GM18499 (cell line): ENCODE measurements at regions not wholly inside any gene's neighbourhood (a gene's known extent, or its start where the extent isn't known, plus 50 kb on each side); places are given as distances from the start of the nearest gene placed in this dataset.

Source experiments
- ATAC-seq: cut with Tn5 transposase; IDR thresholded peaks from one replicate; pipeline ENCODE4 v1.9.1; 2021; ENCODE audit warnings: moderate number of reproducible peaks; ENCODE audit not compliant: insufficient read depth, unreplicated experiment

DNA sequence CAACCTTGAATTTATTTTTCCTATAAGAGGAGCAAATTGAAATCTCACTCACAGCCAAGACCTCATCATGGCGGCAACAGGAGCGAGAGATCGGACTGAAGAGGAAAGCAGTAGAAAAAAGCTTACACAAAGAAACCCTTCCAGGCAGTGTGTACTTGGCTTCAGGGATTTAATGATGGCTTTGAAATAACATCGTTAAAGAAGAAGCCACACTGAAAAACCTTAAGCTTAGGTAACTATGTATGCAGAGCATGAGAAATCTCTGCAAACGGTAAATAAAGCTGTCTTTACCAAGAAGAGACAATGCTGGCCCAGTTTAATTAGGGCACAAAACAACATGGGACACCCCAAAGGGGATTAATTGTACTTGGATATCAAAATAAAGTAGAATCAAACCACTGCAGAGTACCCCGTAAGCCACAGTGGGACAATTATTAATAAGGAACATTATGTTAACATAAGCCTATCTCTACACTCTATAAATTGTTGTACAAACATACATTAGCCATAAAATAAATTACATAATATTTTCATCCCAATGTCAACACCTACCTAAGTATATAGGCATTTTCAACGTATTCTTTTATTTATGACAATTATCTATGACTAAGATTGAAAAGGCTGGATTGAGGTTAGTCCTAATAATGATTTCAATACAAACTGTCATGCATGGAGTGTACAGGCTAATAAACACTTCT lies 360.2 kb upstream of the CHRM3 start:
- no peak for ATAC-seq

DNA sequence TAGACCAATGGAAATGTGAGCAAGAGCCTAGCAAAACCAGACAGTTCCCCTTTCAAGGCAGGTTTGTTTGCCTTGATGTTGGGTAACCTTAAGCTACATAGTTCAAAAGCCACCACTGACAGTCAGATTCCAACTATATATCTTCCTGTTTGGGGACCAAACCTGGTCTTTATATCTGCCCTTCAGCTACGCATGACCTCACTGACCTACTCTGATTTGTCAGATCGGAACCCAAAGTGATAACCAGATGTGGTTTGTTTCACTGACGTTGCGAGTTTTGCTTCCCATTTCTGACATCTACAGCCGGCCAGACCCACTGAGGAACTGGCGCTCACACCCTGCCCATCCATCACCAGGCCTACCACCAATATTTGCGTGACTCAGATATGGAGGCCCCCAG lies 361.1 kb upstream of the CHRM3 start:
- ATAC-seq = no peak

DNA sequence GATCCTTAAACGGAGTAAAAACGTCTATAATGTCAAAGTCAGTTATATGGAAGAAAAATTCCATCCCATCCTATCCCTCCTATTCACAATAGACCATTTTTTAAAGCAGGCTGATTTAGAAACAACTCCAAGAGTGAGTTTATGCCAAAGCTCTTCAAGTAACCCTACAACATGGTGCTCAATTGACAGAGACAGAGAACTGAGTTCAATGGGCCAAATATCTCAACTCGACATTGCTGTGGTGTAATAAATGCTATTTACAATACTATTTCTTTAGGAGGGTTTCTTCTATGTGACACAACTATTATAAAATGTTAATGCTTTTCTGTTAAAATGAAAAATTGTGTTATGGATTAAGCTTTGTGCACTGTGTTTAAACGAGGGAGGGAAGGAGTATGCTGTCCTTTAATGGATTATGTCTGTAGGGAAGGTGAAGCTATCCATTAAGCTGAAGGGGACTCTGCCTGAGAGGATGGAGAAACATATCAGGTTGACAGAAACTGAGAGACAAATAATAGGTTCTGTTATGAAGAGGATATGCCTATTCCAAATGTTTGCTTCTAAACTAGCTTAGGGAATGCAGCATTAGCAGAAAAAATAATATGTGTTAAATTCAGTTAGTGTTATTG lies 362.5 kb upstream of the CHRM3 start:
- no peak for ATAC-seq

DNA sequence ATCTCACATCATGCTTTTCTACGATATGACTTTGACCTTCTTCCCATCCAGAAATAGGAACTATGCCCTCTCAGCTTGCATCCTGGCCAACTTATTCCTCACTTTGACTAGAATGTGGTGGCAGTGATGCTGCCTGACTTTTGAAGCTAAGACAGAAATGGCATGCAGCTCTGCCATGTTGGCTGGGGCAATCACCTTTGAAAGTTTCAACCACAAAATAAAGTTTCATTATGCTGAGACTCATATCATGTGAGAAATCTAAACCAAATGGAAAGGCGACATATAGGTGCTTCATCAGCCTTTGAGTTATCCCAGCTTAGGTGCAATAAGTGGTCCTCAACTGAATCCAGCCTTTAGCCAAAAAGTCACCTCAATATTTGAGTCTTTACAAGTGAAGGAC lies 370.0 kb upstream of the CHRM3 start:
- ATAC-seq = no peak

DNA sequence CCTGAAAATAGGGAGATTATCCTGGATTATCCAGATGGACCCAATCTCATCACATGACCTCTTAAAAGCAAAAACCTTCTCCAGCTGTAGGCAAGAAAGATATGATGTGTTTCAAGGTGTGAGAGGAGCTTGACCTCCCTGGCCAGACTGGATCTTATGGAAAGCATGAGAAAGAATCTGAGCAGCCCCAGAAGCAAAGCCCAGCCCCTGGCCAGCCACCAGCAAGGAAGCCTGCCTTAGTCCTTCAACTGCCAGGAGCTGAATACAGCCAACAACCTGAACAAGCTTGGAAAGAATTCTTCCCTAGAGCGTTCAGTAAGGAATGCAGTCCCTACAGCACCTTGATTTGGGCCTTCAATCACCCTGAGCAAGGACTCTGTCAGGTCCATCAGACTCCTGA lies 375.0 kb upstream of the CHRM3 start:
- no peak for ATAC-seq

DNA sequence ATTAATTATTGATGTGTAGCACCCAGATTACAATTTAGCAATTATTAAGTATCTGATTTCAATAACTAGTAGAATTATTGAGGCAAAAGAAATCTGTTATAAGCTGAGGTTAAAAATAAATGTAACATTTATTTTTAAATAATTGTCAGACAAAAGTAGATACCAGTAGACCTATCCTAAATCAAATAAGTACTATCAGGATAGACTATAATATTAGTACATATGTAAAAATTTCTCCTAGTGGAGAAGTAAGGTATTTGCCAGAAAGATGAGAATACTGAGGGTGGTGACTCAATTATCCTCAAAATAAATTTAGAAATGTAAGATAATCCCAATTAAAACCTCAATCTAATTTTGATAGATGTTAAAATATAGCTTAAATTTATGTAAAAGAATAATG lies 377.8 kb upstream of the CHRM3 start:
- ATAC-seq = no peak

DNA sequence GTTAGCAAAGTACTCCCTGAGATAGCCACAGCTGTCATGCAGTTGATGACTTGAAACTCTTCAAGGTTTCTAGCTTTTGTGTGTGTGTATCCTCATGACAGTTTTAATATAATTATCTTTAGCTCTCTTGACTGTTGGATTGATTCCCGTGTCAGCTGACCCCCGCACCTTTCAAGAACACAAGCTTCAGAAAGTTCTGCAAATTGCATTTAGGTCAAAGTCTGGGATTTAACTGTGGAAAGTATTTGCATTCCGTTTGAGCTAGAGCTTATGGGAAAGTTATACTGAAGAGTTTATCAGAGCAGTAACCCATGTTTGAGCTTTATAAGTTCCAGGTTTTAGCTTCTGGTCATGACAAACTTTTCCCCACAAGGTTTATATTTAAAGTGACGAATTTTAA lies 380.1 kb upstream of the CHRM3 start:
- ATAC-seq = no peak

DNA sequence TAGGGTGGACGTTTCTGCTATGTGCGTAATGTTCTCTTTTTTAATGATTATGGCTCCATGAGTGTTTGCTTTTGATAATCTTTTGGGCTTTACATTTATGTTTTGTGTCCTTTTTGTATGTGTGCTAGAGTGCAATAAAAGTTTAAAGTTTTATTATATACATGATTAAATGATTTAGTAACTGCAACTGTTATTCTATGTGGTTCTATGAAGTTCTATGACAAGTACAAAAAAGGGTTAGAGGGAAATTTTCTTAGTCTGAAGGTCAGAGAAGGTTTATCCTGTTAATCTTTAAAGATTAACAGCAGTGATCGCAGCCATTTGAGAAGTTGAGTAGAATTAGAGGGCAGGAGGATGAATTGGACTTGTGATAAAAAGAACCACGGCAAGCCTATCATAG lies 386.4 kb upstream of the CHRM3 start:
- no peak for ATAC-seq

DNA sequence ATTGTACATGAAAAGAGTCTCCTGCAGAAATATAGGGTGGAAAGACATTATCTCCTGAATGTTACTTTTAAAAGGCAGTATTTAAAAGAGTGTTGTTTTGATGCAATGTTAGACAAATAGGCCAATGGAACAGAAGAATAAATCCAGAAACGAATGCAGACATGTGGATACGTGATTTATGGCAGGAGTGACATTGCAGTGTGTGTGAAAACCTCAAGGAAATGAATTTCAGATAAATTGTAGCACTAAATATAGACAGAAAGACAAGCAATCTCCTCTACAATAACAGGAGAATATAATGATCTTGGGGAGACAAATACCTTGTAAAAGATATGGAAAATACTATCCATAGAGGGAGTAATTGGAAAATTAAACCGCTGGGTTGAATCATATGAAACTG lies 387.8 kb upstream of the CHRM3 start:
- ATAC-seq = no peak

DNA sequence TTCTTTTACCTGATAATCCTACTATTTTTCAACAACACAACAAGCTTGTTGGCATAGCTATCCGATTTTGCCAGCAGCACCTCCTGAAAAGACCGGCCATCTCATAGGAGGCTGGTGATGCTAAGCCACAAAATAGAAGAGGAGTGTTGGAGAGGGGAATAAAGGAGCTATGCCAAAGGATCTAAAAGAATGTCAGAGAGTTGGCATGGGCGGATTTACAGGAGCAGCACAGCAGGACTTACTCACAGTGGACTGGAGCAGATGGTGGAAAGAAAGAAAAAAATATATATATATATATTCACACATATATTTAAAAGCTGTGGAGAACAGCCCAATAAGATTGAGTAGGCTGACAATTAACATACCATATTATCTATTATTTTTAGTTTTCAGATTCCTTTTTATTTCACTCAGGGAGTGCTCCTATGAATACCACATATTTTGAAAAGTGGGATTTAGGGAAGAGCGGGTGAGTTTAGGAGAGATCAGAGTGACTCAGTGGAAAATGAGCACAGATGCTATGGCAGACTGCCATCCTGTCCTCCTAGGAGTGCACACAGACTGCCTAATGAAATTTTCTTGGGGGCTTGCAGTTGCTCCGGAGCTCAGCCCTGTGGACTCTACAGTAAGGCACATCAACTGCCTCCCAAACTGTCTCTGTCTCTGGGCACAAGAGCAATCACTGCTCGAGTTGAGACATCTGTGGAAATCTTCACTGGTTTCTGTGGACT lies 394.4 kb upstream of the CHRM3 start:
- no peak for ATAC-seq

DNA sequence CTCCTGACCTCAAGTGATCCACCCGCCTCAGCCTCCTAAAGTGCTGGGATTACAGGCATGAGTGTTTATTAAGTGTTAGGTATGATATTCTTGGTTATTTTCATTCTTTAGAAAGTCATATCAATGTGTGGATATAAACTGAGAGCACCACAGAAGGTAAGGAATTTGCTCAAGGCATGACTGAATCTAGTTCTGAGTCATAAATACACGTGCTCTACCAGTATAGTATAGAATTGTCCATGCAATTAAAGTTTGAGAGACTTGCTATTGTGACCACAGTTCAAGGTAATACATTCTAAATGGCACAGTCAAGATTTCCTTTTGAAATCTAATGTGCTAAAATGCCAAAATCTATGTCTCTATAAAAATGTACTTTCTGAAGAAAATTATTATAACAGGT lies 401.1 kb upstream of the CHRM3 start:
- ATAC-seq = no peak

DNA sequence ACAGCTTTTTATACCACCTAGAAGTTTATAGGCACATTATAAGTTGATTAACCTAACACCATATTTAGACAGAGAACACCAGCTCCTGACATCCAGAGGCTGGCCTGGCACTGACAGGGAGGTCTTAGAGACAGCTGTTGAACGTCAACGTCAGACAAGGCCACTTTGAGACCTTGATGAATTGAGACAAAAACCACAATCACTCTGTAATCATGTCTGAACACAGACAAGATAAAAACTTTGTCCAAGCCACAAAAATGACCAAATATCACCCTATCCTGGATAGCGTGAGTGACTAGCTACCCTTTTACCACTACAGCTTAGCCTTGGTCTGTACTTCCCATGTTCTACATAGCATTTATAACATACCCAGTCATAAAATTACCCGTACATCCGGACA lies 403.6 kb upstream of the CHRM3 start:
- ATAC-seq = no peak

DNA sequence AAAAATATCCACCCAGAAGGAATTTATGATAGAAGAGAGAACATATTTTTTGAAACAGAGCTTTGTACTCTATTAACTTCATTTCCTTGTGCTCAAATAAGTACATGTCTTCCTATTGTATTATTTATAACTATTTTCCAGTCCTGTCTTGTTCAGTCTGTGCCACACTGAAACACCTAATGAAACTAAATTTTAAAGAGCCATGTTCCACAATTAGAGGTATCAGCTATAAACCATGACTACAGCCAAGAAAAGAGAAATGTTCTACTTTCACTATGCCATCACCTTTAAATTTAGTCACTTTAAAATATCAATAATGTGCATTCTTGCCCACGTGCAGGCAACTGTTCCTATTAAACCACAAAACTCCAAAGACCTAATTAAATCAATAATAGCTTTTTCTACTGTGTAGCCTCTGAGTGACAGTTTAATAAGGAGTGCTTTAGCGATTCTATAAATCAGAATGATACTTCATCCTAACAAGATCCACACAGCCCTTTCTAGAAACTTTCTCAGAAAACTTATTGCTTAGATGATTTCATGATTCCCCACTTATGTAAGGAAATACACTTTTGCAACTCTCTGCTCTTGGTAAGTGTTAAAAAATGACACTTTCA lies 404.9 kb upstream of the CHRM3 start:
- no peak for ATAC-seq

DNA sequence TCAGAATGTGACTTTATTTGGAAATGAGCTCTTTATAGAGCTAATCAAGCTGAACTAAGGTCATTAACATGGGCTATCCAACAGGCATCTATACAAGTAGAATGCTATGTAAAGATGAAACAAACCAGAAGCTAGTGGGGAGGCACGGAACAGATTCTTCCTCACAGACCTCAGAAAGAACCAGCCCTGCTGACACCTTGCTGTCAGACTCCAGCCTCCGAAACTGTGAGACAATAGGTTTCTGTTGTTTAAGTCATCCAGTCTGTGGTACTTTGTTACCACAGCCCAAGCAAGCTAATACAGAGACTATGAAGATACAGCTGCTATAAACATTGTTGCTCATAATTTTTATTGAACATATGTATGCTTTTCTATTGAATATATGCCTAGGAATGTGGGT lies 406.3 kb upstream of the CHRM3 start:
- ATAC-seq = no peak

DNA sequence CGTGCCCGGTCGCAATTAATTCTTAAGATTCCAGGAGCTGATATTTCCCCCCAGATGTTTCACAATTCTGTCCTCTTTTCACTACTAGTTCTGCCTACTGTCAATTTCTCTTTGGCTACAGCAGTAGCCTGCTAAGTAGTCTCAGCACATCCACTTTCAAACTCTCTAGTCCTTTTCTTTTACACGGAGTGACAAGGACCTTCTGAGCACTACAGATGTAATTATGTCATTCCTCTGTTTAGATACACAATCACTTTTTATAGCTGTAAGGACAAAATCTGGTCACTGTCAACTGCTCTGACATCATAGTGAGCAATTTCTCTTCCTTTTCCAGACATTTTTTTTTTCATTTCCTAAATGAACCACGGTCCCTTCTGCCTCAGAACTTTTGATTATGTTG lies 421.7 kb upstream of the CHRM3 start:
- ATAC-seq = no peak

DNA sequence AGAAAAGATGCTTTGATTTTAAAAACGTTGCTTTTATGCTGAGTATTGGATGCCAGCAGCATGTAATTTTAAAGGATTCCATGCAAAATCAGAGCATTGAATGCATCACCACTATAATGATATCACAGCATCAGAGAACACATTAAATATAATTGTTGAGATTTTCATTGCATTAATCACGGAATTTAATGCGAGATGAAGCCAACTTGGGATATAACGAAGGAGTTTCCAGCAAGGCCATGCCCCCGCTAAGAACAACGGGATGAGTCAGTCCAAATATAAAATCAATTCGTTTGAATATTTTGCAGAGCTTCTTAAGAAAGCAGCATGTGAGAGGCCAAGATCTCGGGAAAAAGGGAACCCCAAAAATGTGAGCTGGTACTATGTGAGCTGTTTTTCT lies 423.4 kb upstream of the CHRM3 start:
- ATAC-seq = no peak

DNA sequence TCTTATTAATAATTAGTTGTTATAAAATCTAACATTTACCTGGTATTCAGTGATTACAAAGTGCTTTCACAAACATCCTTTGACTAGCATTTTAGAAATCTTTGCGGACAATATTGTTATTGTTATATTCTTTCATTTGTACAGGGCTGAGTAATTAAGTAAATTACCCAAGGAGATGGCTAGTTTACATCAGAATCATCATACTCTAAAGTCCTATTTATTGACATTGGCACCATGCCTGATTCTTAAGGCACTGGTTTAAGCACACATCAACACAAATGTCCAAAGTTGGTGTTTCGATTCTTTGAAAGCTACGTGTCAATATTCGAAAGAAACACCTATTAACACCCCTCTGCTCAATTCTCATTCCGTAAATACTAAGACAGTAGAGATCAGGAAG lies 424.6 kb upstream of the CHRM3 start:
- no peak for ATAC-seq

DNA sequence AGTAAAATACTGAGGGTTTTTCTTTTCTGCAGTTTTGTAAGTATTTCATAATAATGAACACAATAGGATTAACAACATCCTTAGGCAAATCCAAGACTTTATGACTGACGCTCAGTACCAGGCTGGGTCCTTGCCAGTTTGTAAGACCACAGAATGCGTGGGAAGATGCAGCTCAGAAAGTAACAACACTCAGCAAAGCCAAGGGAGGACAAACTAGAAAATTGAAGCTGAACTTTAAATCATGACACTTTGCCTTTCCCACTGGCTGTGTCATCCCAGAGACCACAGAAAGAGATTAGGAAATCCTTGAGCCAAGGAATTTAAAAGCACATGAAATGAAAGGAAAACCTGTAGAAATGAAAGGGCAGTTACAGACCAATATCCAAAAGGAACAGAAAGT lies 426.3 kb upstream of the CHRM3 start:
- ATAC-seq = no peak

DNA sequence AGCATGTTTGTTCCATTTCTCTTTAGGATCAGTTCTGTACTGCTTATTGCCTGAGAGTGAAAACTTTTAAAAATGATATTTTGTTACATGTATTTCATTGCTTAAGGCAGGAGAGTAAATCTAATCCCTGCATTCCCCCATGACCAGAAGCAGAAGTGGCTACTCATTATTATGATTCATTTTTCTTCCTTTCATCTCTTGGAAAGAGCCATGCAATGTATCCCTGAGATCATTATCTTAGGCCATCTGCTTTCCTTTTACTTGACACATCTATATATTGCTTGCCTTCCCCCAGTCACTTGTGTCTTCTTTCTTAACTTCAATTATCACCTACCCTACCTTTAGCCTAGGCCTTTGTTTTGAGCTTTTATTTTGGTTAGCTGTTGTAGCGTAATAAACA lies 430.4 kb upstream of the CHRM3 start:
- no peak for ATAC-seq

DNA sequence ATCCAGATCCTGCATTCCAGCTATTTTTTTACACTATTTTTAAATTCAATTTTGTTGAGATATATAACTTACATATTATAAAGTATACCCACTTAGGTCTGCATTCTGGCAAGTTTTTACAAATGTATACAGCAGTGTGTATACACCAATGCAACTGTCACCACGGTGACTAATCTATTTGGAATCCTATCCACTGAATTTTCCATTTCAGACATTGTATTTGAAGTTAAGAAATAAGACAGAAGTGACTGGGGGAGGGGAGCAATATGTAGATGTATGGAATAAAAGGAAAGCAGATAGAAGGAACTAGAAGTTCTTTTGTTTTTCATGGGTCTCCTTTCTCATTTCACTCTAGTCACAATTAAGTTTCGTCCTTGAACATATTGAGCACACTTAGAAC lies 431.5 kb upstream of the CHRM3 start:
- ATAC-seq = no peak

DNA sequence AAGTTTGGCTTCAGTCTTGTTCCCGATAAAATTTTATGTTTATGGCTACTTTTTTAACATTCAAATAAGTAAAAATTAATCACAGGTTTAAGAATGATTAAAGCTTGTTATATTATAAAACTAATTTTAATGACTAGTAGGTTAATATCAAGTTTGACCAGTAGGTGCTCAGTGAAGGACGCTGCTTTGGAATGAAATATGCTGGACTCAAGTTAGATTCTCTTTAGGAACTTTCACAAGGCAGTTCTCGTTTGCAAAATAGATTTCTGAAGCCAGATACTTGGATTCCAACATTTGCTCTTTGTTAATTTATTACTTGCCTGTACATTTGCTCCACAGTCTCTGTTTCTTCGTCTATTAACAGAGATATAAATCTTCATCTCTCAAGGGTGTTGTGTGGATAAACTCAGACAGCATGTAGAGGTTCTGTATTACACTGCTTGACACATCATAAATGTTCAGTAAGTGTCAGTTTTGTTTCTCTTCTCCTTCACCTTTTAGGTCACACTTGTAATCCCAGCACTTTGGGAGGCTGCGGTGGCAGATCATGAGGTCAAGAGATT lies 432.8 kb upstream of the CHRM3 start:
- ATAC-seq = no peak
